SHP77 (cell line): ENCODE measurements at regions not wholly inside any gene's neighbourhood (a gene's known extent, or its start where the extent isn't known, plus 50 kb on each side); places are given as distances from the start of the nearest gene placed in this dataset.
A peak's percentile ranks its signal among the peaks of the same experiment; 100 is the strongest.

Source experiments
- DNase-seq, 2 experiments: peaks; one replicate each; lab custom pipeline; 2025; lab: John Stamatoyannopoulos, UW

- DNase-seq: no peak
Measured at GRCh38 chr2:163266772-163267171, 428.2 kb upstream of the KCNH7 start.

- DNase-seq: no peak
Measured at GRCh38 chr2:163265562-163265961, 427.0 kb upstream of the KCNH7 start.

- DNase-seq: no peak
Measured at GRCh38 chr2:163264341-163264740, 425.8 kb upstream of the KCNH7 start.

- no peak for DNase-seq
Measured at GRCh38 chr2:163259489-163259888, 420.9 kb upstream of the KCNH7 start.

- DNase-seq: no peak
Measured at GRCh38 chr2:163255086-163255485, 416.5 kb upstream of the KCNH7 start.

- DNase-seq: no peak
Measured at GRCh38 chr2:163253621-163254285, 415.2 kb upstream of the KCNH7 start.

GRCh38 chr2:163252199-163252598 is 413.6 kb upstream of the KCNH7 start:
- DNase-seq: no peak

GRCh38 chr2:163248376-163249253 is 410.0 kb upstream of the KCNH7 start:
- DNase-seq: no peak

- no peak for DNase-seq
Measured at GRCh38 chr2:163247847-163248220, 409.3 kb upstream of the KCNH7 start.

- DNase-seq: no peak
Measured at GRCh38 chr2:163247156-163247846, 408.7 kb upstream of the KCNH7 start.

GRCh38 chr2:163246135-163246534 is 407.6 kb upstream of the KCNH7 start:
- DNase-seq: no peak

GRCh38 chr2:163236553-163236952 is 398.0 kb upstream of the KCNH7 start:
- DNase-seq: no peak

GRCh38 chr2:163231666-163232065 is 393.1 kb upstream of the KCNH7 start:
- DNase-seq: no peak

GRCh38 chr2:163213661-163214081 is 375.1 kb upstream of the KCNH7 start:
- no peak for DNase-seq

GRCh38 chr2:163210430-163210918 is 371.9 kb upstream of the KCNH7 start:
- DNase-seq: no peak

- DNase-seq: no peak
Measured at GRCh38 chr2:163207693-163208370, 369.3 kb upstream of the KCNH7 start.

- no peak for DNase-seq
Measured at GRCh38 chr2:163205589-163206254, 367.2 kb upstream of the KCNH7 start.

GRCh38 chr2:163200741-163201140 is 362.2 kb upstream of the KCNH7 start:
- no peak for DNase-seq

GRCh38 chr2:163198972-163199371 is 360.4 kb upstream of the KCNH7 start:
- no peak for DNase-seq

- DNase-seq: no peak
Measured at GRCh38 chr2:163198007-163198406, 359.4 kb upstream of the KCNH7 start.

- peak; percentile 18 to 20 for DNase-seq
Measured at GRCh38 chr2:163191372-163191771, 352.8 kb upstream of the KCNH7 start.
